Chondrocyte (in vitro differentiated cells): ENCODE measurements at regions not wholly inside any gene's neighbourhood (a gene's known extent, or its start where the extent isn't known, plus 50 kb on each side); places are given as distances from the start of the nearest gene placed in this dataset.

Source experiments
- DNase-seq: peaks from one replicate; pipeline ENCODE4 v3.0.0; 2021; ENCODE audit warnings: mixed read lengths, low spot score
- H3K27ac Mint-ChIP-seq: one replicate; pipeline ENCODE4 v1.8.0; 2021; ENCODE audit warnings: mild to moderate bottlenecking, moderate library complexity, mixed read lengths; ENCODE audit not compliant: unreplicated experiment
- H3K27me3 Mint-ChIP-seq: 2 replicates; pipeline ENCODE4 v1.8.0; 2021; ENCODE audit warnings: low read depth, mixed read lengths
- H3K36me3 Mint-ChIP-seq: 2 replicates; pipeline ENCODE4 v1.8.0; 2021; ENCODE audit warnings: low read depth, mixed read lengths
- H3K4me1 Mint-ChIP-seq: 2 replicates; pipeline ENCODE4 v1.8.0; 2021; ENCODE audit warnings: low read depth, mild to moderate bottlenecking, mixed read lengths
- H3K4me3 Mint-ChIP-seq: one replicate; pipeline ENCODE4 v1.8.0; 2021; ENCODE audit warnings: mild to moderate bottlenecking, moderate library complexity, mixed read lengths; ENCODE audit not compliant: unreplicated experiment
- H3K9me3 Mint-ChIP-seq: 2 replicates; pipeline ENCODE4 v1.8.0; 2021; ENCODE audit warnings: low read depth, mixed read lengths
- TF ChIP-seq, protein P1 (sequence below): fragments of 200-600 bp; sonication (generic); IDR thresholded peaks from 2 replicates; pipeline ENCODE4 v1.5.0; 2021; ENCODE audit warnings: antibody characterized with exemption, mild to moderate bottlenecking, moderate library complexity

DNA sequence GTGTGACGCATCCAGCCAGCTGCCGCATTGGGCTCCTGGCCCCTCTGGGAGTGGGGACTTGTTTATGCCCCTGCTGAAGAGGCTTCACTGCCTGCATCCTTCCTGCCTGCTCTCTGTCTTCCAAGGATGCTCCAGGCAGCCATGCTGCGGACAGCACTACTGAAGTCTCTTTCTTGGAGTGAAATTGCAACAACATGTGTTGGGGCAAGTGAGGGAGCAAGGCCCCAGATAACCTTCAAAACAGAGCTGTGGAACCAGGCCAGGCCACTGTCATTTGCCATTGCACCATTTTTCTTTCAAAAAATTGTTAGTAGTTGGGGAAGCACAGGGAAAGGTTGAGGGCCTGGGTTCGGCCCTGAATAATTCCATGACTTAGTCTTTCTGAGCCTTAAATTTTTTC is 169.6 kb upstream of the ADRA1B start:
- peaks cover 8% of the 10 kb centered on the region for H3K9me3 Mint-ChIP-seq
- H3K27ac Mint-ChIP-seq: no peak overlapping the region
- no peak for DNase-seq
- TF ChIP-seq, protein P1, sequence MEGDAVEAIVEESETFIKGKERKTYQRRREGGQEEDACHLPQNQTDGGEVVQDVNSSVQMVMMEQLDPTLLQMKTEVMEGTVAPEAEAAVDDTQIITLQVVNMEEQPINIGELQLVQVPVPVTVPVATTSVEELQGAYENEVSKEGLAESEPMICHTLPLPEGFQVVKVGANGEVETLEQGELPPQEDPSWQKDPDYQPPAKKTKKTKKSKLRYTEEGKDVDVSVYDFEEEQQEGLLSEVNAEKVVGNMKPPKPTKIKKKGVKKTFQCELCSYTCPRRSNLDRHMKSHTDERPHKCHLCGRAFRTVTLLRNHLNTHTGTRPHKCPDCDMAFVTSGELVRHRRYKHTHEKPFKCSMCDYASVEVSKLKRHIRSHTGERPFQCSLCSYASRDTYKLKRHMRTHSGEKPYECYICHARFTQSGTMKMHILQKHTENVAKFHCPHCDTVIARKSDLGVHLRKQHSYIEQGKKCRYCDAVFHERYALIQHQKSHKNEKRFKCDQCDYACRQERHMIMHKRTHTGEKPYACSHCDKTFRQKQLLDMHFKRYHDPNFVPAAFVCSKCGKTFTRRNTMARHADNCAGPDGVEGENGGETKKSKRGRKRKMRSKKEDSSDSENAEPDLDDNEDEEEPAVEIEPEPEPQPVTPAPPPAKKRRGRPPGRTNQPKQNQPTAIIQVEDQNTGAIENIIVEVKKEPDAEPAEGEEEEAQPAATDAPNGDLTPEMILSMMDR: no peak
- H3K4me1 Mint-ChIP-seq: peaks cover 12% of the 10 kb centered on the region
- H3K27me3 Mint-ChIP-seq: no peaks in the 10 kb centered on the region
- no peaks in the 10 kb centered on the region for H3K36me3 Mint-ChIP-seq
- H3K4me3 Mint-ChIP-seq: no peak overlapping the region

DNA sequence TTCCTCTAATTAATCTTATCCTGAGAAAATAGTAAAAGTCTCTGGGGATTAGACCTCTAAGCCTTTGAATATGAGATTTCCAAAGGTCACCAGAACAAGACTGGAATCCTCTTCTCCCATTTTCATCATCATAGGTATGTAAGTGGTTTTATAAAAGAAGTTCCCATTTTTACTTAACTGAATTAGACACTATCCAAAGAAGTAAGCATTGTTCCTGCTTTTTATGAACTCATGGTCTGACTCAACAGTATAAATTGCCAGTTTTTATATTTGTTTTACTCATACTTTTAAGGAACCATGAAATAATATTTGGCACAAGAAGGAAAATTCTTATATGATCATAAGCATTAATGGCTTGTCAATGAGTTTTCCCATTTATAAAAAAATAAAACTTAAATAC is 167.1 kb upstream of the ADRA1B start:
- DNase-seq: no peak
- no peaks in the 10 kb centered on the region for H3K27me3 Mint-ChIP-seq
- no peak overlapping the region for H3K4me3 Mint-ChIP-seq

DNA sequence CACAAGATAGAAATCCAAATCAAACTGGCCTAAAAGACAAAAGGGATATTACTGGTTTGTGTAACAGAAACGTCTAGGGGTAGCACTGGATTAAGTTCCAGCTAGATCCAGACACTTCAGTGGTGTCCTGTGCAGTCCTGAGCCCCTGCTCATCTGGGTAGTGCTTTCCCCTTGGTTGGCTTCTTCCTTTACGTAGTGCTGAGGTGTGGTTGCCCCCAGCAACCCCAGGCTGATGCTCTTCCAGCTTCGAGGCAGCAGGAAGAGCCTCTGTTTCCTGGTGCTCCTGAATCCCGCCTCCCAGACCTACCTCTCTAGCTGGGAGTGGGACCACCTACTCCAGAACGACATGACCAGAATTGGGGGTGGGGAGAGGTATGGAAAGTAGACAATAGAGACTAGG is 166.1 kb upstream of the ADRA1B start:
- peaks cover 27% of the 10 kb centered on the region for H3K4me1 Mint-ChIP-seq
- TF ChIP-seq, protein P1: no peak
- no peak for DNase-seq
- no peaks in the 10 kb centered on the region for H3K27me3 Mint-ChIP-seq
- H3K9me3 Mint-ChIP-seq: peaks cover 7% of the 10 kb centered on the region
- no peaks in the 10 kb centered on the region for H3K36me3 Mint-ChIP-seq
- H3K4me3 Mint-ChIP-seq: no peak overlapping the region
- H3K27ac Mint-ChIP-seq: no peak overlapping the region

More for the DNA sequence above, 167.1 kb upstream of the ADRA1B start:
- Mint-ChIP-seq H3K4me1 (peaks cover 27% of the 10 kb centered on the region), H3K27ac (no peak overlapping the region), H3K9me3 (peaks cover 7% of the 10 kb centered on the region), H3K36me3 (no peaks in the 10 kb centered on the region)
- TF ChIP-seq, protein P1: no peak

DNA sequence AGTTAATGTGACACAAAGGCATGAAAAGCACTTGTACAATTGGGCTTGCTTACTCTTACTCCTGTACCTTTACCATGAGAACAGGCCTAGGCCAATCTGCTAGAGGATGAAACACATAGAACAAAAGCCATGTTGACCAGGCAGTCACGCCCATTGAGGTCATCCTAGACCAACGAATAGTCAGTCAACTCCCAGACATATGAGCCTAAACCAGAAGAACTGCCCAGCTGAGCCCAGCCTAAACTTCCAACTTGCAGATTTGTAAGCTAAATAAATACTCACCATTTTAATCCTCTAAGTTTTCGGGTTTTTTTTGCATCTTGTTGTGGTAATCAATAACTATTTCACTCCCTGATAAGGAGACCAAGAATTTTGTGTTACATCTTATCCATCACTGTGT is 164.8 kb upstream of the ADRA1B start:
- Mint-ChIP-seq H3K4me3 (no peak overlapping the region), H3K27ac (no peak overlapping the region), H3K36me3 (no peaks in the 10 kb centered on the region), H3K9me3 (peaks cover 7% of the 10 kb centered on the region), H3K4me1 (peaks cover 27% of the 10 kb centered on the region), H3K27me3 (no peaks in the 10 kb centered on the region)
- TF ChIP-seq, protein P1: no peak
- no peak for DNase-seq

DNA sequence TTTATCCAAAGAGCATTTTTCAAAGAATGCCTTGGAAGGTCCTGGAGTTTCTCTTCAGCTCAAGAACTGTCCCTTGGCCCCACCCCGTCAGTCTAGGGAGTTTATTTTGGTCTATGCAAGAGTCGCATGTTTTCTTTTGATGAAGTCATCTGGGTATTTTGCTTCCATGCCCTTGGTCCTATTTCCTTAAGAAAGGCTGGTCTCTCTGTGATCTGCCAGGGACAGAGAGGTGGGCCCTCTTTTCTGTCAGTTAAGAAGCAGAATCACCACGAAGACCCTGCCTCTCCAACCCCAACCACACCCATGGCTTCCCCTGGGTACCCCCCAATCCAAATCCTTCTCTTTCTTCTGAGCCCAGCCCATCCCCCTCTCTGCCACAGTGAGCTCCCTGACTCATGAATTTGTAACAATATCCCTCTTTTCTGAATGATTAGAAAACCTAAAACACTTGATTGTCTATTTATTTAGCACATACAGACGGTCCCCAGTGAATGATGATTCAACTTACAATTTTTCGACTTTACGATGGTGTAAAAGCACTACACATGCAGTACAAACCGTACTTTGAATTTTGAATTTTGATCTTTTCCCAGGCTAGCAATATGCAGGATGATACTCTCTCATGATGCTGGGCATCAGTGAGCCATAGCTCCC is 163.5 kb upstream of the ADRA1B start:
- TF ChIP-seq, protein P1: no peak

More for the DNA sequence above, 163.5 kb upstream of the ADRA1B start:
- peak overlapping the region; percentile 31 for H3K4me3 Mint-ChIP-seq
- peaks cover 27% of the 10 kb centered on the region for H3K4me1 Mint-ChIP-seq
- DNase-seq: no peak
- H3K36me3 Mint-ChIP-seq: no peaks in the 10 kb centered on the region
- H3K27me3 Mint-ChIP-seq: no peaks in the 10 kb centered on the region
- peak overlapping the region; percentile 96 for H3K27ac Mint-ChIP-seq
- peaks cover 7% of the 10 kb centered on the region for H3K9me3 Mint-ChIP-seq
